Mesenteric fat pad (tissue), 1 donor: ENCODE measurements at regions not wholly inside any gene's neighbourhood (a gene's known extent, or its start where the extent isn't known, plus 50 kb on each side); places are given as distances from the start of the nearest gene placed in this dataset.

Source experiments
- DNase-seq: peaks from one replicate; pipeline ENCODE4 v3.0.0-alpha.2; 2020; ENCODE audit warnings: low spot score
- donor health status: DM: yes; HTN: yes; CAD: no.

DNA sequence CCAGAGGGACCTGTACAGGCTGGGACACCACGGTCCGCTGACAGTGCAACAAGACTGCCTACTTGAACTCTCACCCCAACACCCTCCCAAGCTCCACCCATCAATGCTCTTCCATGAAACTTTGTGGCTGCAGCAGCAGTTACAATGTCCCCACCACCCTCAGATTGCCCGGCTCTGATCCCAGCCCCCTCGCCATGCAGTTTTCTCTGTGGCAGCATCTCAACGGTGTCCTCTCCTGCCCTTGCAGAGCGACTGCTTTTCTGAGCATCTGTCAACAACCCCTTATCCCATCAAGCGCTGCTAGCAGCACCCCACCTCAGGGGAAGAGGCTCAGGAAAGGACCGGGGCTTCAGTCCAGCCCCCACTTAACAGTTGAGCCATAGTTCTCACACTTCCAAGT, 137.1 kb upstream of the NDUFV2 start:
- peak; percentile 62 for DNase-seq

DNA sequence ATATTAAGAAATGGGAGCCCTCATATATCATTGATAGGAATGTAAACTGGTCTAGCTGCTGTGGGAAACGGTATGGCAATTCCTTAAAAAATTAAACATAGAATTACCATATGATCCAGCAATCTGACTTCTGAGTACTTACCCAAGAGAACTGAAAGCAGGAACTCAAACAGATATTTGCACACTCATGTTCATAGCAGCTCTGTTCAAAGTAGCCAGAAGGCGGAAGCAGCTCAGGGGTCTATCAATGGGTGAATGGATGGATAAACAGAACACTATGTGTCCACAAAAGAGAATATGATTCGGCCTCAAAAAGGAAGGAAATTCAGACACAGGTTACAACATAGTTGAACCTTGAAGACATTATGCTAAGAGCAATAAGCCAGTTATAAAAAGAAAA, 135.7 kb upstream of the NDUFV2 start:
- DNase-seq, result no peak

DNA sequence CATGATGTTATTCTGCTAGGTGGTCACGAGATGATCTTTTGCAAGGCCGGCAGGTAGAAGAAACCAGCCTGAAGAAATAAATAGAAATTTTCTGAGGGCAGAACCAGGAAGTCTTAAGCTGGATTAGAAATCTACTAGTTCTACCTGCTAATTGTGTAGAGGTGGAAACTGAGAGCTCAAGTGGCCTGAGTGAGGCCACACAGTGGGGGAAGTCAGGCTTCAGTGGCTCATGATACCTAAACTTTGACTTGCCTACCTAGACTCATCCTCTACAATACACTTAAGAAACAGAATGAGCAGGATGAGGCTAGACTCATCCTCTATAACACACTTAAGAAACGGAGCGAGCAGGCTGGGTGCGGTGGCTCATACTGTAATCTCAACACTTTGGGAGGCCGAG, 134.9 kb upstream of the NDUFV2 start:
- no peak for DNase-seq

- no peak for DNase-seq
Observed at GRCh38 chr18:8969639-8970390, 132.7 kb upstream of the NDUFV2 start.

GRCh38 chr18:8970843-8971242, 131.7 kb upstream of the NDUFV2 start:
- DNase-seq, result no peak

- DNase-seq, result no peak
Observed at GRCh38 chr18:8972116-8972515, 130.4 kb upstream of the NDUFV2 start.

DNA sequence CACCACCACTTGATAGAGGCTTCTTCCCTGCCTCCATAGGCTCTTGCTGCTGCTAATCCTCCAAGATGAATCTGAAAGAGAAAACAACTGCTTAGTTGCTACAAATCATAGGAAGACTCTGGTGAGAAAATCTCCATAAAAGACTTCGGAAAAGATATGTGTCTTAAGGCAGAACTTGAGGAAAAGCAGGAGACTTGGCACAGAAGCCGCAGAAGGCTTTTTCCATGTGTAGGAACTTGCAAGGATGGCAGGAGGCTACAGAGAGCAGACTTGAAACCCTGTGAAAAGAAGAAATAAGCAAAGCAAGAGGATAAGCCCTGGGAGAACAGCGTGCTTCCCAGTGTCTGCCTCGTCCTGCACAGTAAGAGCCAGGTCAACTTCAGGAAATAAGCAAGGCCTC, 128.2 kb upstream of the NDUFV2 start:
- no peak for DNase-seq

DNA sequence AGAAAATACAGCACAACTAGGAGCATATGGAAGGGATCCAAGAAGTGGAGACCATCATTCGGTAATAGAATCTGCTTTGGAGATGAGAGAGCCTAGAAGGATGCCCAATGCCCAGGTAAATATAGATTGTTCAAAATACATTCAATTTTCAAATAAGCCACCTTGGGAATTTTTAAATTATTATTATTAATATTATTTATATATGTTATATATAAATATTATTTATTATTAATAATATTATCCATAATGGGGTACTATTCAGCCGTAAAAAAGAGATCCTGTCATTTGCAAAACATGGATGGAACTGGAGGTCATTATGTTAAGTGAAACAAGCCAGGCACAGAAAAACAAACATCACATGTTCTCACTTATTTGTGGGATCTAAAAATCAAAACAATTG, 127.8 kb upstream of the NDUFV2 start:
- no peak for DNase-seq

- DNase-seq, result no peak
Observed at GRCh38 chr18:8975624-8976023, 126.9 kb upstream of the NDUFV2 start.

DNA sequence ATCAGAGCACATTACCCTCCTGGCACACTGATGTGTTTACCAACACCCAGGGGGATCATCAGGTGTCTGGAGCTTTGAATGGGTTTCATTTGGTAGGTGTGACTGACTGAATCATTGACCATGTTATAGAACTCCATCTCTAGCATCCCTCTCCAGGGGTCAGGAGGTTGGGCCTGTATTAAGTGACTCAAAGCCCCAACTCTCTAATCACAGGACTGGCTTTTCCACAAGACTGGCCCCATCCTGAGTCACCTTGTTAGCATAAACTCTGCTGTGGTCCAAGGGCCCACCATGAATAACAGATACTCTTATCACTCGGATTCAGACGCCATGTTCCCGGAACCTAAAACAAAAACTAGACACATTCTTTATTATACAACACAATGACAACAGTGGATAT, 125.9 kb upstream of the NDUFV2 start:
- DNase-seq, result no peak

DNA sequence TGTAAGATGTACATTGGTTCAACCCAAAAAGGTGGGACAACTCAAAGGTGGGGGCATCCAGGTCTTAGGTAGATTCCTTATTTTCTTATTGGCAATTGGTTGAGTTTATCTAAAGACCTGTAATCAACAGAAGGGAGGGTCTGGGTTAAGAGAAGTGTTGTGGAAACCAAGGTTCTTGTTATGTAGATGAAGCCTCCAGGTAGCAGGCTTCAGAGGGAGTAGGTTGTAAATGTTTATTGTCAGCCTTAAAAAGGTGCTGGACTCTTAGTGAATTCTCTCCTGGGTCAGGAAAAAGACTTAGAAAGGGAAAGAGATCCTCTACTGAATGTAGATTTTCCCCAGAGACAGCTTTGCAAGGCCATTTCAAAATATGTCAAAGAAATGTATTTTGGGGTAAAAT, 125.3 kb upstream of the NDUFV2 start:
- no peak for DNase-seq

- DNase-seq, result no peak
Observed at GRCh38 chr18:8977701-8978100, 124.8 kb upstream of the NDUFV2 start.

DNA sequence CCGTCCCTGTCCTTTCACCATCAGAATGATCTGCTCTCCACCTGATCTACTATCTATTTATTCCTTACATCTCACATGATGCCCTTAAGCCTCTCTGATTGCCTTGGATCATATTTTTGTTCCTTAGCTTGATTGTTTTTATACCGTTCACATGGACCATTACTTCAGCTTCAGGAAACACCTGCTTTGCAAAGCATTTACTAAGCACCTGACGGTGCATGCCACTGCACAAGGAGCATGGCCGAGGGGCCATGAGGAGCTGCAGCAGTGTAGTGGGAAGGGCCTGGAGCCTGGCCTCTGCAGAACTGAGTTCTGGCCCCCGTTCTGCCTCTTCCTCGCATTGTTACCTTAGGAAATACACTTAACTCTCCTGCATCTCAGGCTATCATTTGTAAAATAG, 124.1 kb upstream of the NDUFV2 start:
- no peak for DNase-seq

DNA sequence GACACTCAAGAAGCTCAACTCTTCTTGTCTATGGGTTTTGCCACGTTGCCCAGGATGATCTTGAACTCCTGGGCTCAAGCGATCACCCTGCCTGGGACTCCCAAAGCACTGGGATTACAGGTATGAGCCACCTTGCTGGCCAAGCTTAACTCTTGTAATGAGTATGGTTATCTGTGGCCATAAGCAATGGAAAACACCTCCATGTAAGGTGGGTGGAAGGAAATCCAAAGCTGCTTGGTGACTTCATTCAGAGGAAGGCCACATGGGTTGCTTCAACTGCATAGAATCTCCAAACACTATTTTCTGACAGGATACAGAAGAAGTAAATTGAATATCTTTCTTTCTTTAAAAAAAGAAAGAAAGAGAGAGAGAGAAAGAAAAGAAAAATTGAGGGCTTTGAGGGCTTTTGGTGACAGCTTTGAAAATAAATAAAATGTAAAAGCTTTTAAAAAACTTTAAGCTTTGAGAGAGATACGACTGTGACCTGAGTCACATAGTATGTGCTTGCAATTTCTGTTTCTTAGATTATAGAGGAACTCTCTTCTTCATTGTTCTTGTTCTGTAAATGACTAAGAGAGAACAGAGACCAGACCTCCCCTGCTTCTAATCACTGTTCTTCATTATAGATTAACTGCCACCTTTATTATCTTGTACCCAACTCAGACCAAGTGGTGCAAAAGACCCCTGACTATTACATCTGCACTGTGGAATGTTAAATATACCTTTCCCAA, 123.1 kb upstream of the NDUFV2 start:
- no peak for DNase-seq

DNA sequence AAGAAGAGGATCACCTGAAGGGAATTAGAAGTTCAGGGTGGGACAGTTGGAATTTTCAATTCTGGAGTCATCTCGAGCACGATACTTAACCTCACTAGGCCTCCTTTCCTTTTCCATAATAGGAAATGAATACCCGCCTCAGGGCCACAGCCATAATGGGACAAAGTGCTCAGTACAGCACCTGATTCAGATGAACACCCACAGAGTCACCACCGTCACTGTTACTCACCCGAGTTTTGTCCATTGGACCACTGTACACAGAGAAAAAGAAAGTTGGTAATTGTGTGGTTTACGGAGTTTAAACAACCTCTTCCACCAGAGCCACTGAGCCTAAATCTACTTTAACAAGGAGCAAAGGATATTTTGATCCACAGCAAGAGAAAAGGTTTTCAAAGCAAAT, 122.0 kb upstream of the NDUFV2 start:
- DNase-seq, result no peak

GRCh38 chr18:8980918-8981317, 121.6 kb upstream of the NDUFV2 start:
- DNase-seq, result no peak

- no peak for DNase-seq
Observed at GRCh38 chr18:8982416-8983183, 119.9 kb upstream of the NDUFV2 start.

- DNase-seq, result no peak
Observed at GRCh38 chr18:8983195-8983594, 119.3 kb upstream of the NDUFV2 start.

DNA sequence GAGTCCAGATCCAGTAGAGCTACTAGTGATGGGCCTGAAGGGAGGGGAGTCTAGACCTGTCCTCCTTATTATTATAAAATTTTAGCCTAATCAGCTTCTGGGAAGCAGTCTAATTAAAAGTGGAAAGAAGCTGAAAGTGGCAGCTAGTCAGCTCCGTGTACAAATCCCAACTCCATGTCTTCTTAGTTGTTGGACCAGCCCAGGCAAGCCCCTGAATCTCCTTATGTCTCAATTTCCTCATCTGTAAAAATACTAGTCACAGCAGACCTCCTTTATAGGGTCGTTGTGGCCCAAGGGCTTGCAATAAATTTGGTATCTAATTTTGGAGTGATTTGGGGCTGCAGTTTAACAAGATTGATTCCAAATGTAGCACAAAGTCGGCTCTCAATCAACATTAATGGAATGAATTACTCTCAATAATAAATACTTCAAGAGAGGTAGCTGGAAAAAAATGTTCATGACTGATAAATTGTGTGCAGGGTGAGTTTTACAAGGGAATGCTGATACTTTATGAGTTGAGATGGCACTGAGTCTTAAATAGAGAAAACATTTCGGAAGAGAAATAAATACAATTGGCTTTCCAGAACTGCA, 118.3 kb upstream of the NDUFV2 start:
- DNase-seq, result no peak

- no peak for DNase-seq
Observed at GRCh38 chr18:8987241-8987640, 115.3 kb upstream of the NDUFV2 start.

GRCh38 chr18:8988260-8988871, 114.1 kb upstream of the NDUFV2 start:
- no peak for DNase-seq
